Liver (tissue), 3 donors: ENCODE measurements at regions not wholly inside any gene's neighbourhood (a gene's known extent, or its start where the extent isn't known, plus 50 kb on each side); places are given as distances from the start of the nearest gene placed in this dataset.

Experiments
- HNF4A ChIP-seq, 2 donors: conservative IDR thresholded peaks; 2 replicates each; pipeline ENCODE4 v1.6.1; 2016; ENCODE audit warnings: antibody characterized with exemption in 2 of 2, mild to moderate bottlenecking in 2 of 2
- NR2F2 ChIP-seq: IDR thresholded peaks from 2 replicates; pipeline ENCODE4 v1.6.1; 2016; ENCODE audit warnings: antibody characterized with exemption
- RAD21 ChIP-seq, 2 donors: IDR thresholded peaks; 2 replicates each; pipeline ENCODE4 v1.6.1; 2016; ENCODE audit warnings: antibody characterized with exemption in 2 of 2, mild to moderate bottlenecking in 2 of 2
- RXRA ChIP-seq, 2 donors: IDR thresholded peaks; 2 replicates each; pipeline ENCODE4 v1.6.1; 2017 to 2018; ENCODE audit warnings: antibody characterized with exemption in 2 of 2, mild to moderate bottlenecking in 1 of 2
- TAF1 ChIP-seq: conservative IDR thresholded peaks from 2 replicates; pipeline ENCODE4 v1.6.1; 2016; ENCODE audit warnings: antibody characterized with exemption, mild to moderate bottlenecking
- YY1 ChIP-seq: IDR thresholded peaks from 2 replicates; pipeline ENCODE4 v1.6.1; 2016; ENCODE audit warnings: antibody characterized with exemption, mild to moderate bottlenecking
- TF ChIP-seq, protein P1 (sequence below): fragments of 150-350 bp; IDR thresholded peaks from 2 replicates; pipeline ENCODE4 v1.5.1; 2017; ENCODE audit warnings: improper control_type of control experiment, low read depth, low read length; ENCODE audit not compliant: missing input control
- TF ChIP-seq, protein P2 (sequence below): IDR thresholded peaks from 2 replicates; pipeline ENCODE4 v1.6.1; 2016; ENCODE audit warnings: antibody characterized with exemption
- TF ChIP-seq, protein P3 (sequence below): IDR thresholded peaks from 2 replicates; pipeline ENCODE4 v1.6.1; 2016; ENCODE audit warnings: antibody characterized with exemption
- TF ChIP-seq, protein P4 (sequence below): IDR thresholded peaks from 2 replicates; pipeline ENCODE4 v1.6.1; 2016; ENCODE audit warnings: antibody characterized with exemption
- donor health status: healthy.
- donor health status: healthy.

DNA sequence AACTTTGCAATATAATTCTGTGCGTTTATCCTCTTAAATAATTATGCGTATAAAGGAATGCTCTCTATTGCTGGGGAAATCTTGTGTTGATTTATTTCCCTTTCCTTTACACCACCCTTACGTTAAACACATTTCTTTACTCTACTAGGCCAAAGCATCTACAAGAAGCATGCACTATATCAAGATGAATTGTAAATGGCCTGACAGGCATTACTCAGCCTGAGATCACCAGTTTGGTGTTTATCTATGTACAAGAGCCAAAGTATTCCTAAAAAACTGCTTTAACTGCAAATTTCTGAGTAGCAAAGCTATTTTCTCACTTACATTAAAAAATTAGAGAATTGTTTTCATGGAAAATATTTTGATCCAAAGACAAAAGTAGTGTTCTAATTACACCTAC is 114.8 kb downstream of the TYW3 start:
- TF ChIP-seq TAF1 (no peak), HNF4A (conservative IDR thresholded peaks at IDR 0.05) (no peak), RAD21 (IDR thresholded peaks at IDR 0.05) (no peak), YY1 (no peak), NR2F2 (no peak), RXRA (IDR thresholded peaks at IDR 0.05) (no peak)
- TF ChIP-seq, protein P1, sequence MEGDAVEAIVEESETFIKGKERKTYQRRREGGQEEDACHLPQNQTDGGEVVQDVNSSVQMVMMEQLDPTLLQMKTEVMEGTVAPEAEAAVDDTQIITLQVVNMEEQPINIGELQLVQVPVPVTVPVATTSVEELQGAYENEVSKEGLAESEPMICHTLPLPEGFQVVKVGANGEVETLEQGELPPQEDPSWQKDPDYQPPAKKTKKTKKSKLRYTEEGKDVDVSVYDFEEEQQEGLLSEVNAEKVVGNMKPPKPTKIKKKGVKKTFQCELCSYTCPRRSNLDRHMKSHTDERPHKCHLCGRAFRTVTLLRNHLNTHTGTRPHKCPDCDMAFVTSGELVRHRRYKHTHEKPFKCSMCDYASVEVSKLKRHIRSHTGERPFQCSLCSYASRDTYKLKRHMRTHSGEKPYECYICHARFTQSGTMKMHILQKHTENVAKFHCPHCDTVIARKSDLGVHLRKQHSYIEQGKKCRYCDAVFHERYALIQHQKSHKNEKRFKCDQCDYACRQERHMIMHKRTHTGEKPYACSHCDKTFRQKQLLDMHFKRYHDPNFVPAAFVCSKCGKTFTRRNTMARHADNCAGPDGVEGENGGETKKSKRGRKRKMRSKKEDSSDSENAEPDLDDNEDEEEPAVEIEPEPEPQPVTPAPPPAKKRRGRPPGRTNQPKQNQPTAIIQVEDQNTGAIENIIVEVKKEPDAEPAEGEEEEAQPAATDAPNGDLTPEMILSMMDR: no peak
- TF ChIP-seq, protein P2, sequence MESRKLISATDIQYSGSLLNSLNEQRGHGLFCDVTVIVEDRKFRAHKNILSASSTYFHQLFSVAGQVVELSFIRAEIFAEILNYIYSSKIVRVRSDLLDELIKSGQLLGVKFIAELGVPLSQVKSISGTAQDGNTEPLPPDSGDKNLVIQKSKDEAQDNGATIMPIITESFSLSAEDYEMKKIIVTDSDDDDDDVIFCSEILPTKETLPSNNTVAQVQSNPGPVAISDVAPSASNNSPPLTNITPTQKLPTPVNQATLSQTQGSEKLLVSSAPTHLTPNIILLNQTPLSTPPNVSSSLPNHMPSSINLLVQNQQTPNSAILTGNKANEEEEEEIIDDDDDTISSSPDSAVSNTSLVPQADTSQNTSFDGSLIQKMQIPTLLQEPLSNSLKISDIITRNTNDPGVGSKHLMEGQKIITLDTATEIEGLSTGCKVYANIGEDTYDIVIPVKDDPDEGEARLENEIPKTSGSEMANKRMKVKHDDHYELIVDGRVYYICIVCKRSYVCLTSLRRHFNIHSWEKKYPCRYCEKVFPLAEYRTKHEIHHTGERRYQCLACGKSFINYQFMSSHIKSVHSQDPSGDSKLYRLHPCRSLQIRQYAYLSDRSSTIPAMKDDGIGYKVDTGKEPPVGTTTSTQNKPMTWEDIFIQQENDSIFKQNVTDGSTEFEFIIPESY: no peak
- TF ChIP-seq, protein P3, sequence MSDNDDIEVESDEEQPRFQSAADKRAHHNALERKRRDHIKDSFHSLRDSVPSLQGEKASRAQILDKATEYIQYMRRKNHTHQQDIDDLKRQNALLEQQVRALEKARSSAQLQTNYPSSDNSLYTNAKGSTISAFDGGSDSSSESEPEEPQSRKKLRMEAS: no peak
- TF ChIP-seq, protein P4, sequence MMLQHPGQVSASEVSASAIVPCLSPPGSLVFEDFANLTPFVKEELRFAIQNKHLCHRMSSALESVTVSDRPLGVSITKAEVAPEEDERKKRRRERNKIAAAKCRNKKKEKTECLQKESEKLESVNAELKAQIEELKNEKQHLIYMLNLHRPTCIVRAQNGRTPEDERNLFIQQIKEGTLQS: no peak
